ENCODE measurements at regions not wholly inside any gene's neighbourhood (a gene's known extent, or its start where the extent isn't known, plus 50 kb on each side); places are given as distances from the start of the nearest gene placed in this dataset.

DNA sequence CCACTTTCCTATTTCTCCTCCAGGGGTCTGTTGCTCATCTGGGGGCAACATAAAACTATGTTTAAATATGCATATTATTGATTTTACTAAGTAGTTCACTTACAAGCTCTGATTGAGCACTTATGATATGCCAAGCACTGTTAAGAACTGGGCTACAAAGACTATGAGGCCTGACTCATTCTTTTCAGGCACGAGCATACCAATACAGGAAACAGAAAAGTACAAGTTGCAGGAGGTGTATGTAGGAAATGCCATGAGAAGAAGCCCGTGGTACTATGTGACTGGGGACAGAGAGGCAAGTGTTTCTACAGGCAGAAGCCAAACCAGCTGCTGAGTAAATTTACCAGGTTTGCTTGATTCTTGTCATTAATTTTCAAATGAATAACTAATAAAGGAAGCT lies 120.4 kb upstream of the PTGFR start:
- ATAC-seq = peak; percentile 71
- TF ChIP-seq, protein P1, sequence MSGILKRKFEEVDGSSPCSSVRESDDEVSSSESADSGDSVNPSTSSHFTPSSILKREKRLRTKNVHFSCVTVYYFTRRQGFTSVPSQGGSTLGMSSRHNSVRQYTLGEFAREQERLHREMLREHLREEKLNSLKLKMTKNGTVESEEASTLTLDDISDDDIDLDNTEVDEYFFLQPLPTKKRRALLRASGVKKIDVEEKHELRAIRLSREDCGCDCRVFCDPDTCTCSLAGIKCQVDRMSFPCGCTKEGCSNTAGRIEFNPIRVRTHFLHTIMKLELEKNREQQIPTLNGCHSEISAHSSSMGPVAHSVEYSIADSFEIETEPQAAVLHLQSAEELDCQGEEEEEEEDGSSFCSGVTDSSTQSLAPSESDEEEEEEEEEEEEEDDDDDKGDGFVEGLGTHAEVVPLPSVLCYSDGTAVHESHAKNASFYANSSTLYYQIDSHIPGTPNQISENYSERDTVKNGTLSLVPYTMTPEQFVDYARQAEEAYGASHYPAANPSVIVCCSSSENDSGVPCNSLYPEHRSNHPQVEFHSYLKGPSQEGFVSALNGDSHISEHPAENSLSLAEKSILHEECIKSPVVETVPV (CRISPR knock-in tag; IDR thresholded peaks at IDR 0.05) = no peak
- TF ChIP-seq OSR1 (CRISPR knock-in tag; IDR thresholded peaks at IDR 0.05) = no peak
- no peak for TF ChIP-seq GLIS3 (CRISPR knock-in tag; IDR thresholded peaks at IDR 0.05)
- TF ChIP-seq ZNF70 (CRISPR knock-in tag; IDR thresholded peaks at IDR 0.05) = no peak
- TF ChIP-seq, protein P2, sequence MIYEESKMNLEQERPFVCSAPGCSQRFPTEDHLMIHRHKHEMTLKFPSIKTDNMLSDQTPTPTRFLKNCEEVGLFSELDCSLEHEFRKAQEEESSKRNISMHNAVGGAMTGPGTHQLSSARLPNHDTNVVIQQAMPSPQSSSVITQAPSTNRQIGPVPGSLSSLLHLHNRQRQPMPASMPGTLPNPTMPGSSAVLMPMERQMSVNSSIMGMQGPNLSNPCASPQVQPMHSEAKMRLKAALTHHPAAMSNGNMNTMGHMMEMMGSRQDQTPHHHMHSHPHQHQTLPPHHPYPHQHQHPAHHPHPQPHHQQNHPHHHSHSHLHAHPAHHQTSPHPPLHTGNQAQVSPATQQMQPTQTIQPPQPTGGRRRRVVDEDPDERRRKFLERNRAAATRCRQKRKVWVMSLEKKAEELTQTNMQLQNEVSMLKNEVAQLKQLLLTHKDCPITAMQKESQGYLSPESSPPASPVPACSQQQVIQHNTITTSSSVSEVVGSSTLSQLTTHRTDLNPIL (CRISPR knock-in tag; IDR thresholded peaks at IDR 0.05; ENCODE audit: low read depth) = no peak
- no peak for TF ChIP-seq PPARA (CRISPR knock-in tag; IDR thresholded peaks at IDR 0.05; ENCODE audit: borderline replicate concordance)
- TF ChIP-seq, protein P3, sequence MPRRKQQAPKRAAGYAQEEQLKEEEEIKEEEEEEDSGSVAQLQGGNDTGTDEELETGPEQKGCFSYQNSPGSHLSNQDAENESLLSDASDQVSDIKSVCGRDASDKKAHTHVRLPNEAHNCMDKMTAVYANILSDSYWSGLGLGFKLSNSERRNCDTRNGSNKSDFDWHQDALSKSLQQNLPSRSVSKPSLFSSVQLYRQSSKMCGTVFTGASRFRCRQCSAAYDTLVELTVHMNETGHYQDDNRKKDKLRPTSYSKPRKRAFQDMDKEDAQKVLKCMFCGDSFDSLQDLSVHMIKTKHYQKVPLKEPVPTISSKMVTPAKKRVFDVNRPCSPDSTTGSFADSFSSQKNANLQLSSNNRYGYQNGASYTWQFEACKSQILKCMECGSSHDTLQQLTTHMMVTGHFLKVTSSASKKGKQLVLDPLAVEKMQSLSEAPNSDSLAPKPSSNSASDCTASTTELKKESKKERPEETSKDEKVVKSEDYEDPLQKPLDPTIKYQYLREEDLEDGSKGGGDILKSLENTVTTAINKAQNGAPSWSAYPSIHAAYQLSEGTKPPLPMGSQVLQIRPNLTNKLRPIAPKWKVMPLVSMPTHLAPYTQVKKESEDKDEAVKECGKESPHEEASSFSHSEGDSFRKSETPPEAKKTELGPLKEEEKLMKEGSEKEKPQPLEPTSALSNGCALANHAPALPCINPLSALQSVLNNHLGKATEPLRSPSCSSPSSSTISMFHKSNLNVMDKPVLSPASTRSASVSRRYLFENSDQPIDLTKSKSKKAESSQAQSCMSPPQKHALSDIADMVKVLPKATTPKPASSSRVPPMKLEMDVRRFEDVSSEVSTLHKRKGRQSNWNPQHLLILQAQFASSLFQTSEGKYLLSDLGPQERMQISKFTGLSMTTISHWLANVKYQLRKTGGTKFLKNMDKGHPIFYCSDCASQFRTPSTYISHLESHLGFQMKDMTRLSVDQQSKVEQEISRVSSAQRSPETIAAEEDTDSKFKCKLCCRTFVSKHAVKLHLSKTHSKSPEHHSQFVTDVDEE (CRISPR knock-in tag; IDR thresholded peaks at IDR 0.05) = no peak
- no peak for TF ChIP-seq ZNF565 (CRISPR knock-in tag; conservative IDR thresholded peaks at IDR 0.05; ENCODE audit: low read depth)

DNA sequence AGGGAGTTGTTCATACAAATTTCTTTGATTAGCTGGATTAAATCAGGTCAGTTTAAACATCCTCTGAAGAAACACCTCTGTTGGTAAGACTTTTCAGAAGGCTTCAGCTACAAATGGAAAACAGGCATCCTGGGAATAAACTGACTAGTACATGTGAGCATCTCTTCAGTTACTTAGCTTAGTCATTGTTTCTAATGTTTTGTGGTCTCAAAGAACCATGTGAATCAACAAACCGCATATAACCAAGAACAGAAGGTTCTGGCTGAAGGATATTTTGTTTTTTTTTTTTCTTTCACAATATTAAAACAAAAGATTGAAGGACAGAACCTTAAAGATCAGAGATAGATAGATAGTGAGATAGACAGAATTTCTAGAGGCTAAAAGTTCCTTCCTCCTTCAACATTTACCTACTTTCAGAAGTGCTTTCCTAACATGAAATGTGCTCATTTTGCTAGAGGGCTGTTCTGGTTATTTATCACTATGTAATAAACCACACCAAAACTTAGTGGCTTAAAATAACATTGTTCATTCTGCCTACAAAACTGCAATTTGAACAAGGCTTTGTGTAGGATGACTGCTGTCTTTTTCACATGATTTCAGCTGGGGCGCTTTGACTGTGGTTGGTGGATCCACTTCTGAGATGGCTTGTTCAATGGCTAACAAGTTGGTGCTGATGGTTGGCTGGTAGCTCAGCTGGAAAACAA lies 119.8 kb upstream of the PTGFR start:
- TF ChIP-seq OSR1 (CRISPR knock-in tag; IDR thresholded peaks at IDR 0.05) = no peak
- TF ChIP-seq CSDC2 (CRISPR knock-in tag; IDR thresholded peaks at IDR 0.05) = no peak
- TF ChIP-seq GLIS3 (CRISPR knock-in tag; IDR thresholded peaks at IDR 0.05) = no peak
- no peak for TF ChIP-seq ZFP30 (CRISPR knock-in tag; IDR thresholded peaks at IDR 0.05)
- TF ChIP-seq, protein P3 (CRISPR knock-in tag; IDR thresholded peaks at IDR 0.05) = no peak
- no peak for TF ChIP-seq ESRRG (CRISPR knock-in tag; IDR thresholded peaks at IDR 0.05)
- no peak for TF ChIP-seq BACH2 (CRISPR knock-in tag; IDR thresholded peaks at IDR 0.05; ENCODE audit: borderline replicate concordance)
- TF ChIP-seq ZFP3 (CRISPR knock-in tag; IDR thresholded peaks at IDR 0.05) = no peak
- TF ChIP-seq, protein P2 (CRISPR knock-in tag; IDR thresholded peaks at IDR 0.05; ENCODE audit: low read depth) = no peak
- TF ChIP-seq RARB (CRISPR knock-in tag; IDR thresholded peaks at IDR 0.05) = no peak
- no peak for TF ChIP-seq ZC3H10 (CRISPR knock-in tag; IDR thresholded peaks at IDR 0.05)
- no peak for TF ChIP-seq PPARA (CRISPR knock-in tag; IDR thresholded peaks at IDR 0.05; ENCODE audit: borderline replicate concordance)
- TF ChIP-seq, protein P1 (CRISPR knock-in tag; IDR thresholded peaks at IDR 0.05) = no peak
- no peak for TF ChIP-seq ARNTL (CRISPR knock-in tag; IDR thresholded peaks at IDR 0.05; ENCODE audit: borderline replicate concordance, low read depth)
- no peak for ATAC-seq

DNA sequence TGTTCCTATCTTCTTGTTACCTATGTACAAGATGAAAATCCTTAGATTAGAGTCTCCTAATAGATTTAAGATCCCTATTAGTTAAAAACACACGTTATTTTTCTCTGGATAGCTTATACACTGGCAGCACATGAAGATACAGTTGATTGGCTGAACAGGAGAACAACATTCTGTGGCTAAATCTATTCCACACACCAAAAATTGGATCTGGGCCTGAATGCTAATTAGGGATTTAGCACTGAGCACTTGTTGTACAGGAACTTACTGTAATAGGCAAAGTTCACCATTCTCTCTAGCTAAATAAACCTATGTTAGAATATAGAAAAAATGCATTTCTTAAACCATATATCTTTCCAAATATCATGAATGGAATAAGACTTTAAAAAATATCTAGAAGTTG lies 117.1 kb upstream of the PTGFR start:
- no peak for ATAC-seq
- TF ChIP-seq CSDC2 (CRISPR knock-in tag; IDR thresholded peaks at IDR 0.05) (no peak), ZFP30 (CRISPR knock-in tag; IDR thresholded peaks at IDR 0.05) (no peak), ZC3H10 (CRISPR knock-in tag; IDR thresholded peaks at IDR 0.05) (no peak), ZFP3 (CRISPR knock-in tag; IDR thresholded peaks at IDR 0.05) (no peak), ZNF70 (CRISPR knock-in tag; IDR thresholded peaks at IDR 0.05) (no peak), BACH2 (CRISPR knock-in tag; IDR thresholded peaks at IDR 0.05; ENCODE audit: borderline replicate concordance) (no peak), TCF4 (CRISPR knock-in tag; IDR thresholded peaks at IDR 0.05; ENCODE audit: borderline replicate concordance) (no peak)
- TF ChIP-seq, protein P1 (CRISPR knock-in tag; IDR thresholded peaks at IDR 0.05) = no peak
- TF ChIP-seq, protein P4, sequence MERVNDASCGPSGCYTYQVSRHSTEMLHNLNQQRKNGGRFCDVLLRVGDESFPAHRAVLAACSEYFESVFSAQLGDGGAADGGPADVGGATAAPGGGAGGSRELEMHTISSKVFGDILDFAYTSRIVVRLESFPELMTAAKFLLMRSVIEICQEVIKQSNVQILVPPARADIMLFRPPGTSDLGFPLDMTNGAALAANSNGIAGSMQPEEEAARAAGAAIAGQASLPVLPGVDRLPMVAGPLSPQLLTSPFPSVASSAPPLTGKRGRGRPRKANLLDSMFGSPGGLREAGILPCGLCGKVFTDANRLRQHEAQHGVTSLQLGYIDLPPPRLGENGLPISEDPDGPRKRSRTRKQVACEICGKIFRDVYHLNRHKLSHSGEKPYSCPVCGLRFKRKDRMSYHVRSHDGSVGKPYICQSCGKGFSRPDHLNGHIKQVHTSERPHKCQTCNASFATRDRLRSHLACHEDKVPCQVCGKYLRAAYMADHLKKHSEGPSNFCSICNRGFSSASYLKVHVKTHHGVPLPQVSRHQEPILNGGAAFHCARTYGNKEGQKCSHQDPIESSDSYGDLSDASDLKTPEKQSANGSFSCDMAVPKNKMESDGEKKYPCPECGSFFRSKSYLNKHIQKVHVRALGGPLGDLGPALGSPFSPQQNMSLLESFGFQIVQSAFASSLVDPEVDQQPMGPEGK (CRISPR knock-in tag; IDR thresholded peaks at IDR 0.05; ENCODE audit: borderline replicate concordance) = no peak
- TF ChIP-seq, protein P2 (CRISPR knock-in tag; IDR thresholded peaks at IDR 0.05; ENCODE audit: low read depth) = no peak
